Activated T-cell treated with anti-CD3 and anti-CD28 coated beads, Interleukin-2, amount 50 U/mL, for 4 hours (primary cell): ENCODE measurements at regions not wholly inside any gene's neighbourhood (a gene's known extent, or its start where the extent isn't known, plus 50 kb on each side); places are given as distances from the start of the nearest gene placed in this dataset.
"Not testable (repeated sequence)": the region's sequence is repeated elsewhere in the genome, so short reads cannot be mapped to it uniquely, and the experiment has no call there.

ENCODE experiments used
- ATAC-seq, 2 donors: fragments of 200-7000 bp; cut with Tn5 transposase; one replicate each; pipeline ENCODE4 v1.10.0; 2021
- DNase-seq: peaks from one replicate; pipeline ENCODE4 v3.0.0-alpha.2; 2020
- H3K27me3 Mint-ChIP-seq: one replicate; pipeline ENCODE4 v1.8.0; 2021; ENCODE audit warnings: low read depth, mixed read lengths
- H3K36me3 Mint-ChIP-seq: one replicate; pipeline ENCODE4 v1.8.0; 2022; ENCODE audit warnings: mixed read lengths; ENCODE audit not compliant: insufficient read depth
- H3K4me1 Mint-ChIP-seq: one replicate; pipeline ENCODE4 v1.8.0; 2021; ENCODE audit warnings: low read depth, mixed read lengths
- H3K4me3 Mint-ChIP-seq: one replicate; pipeline ENCODE4 v1.8.0; 2021; ENCODE audit warnings: mild to moderate bottlenecking, moderate library complexity, mixed read lengths
- H3K9me3 Mint-ChIP-seq: one replicate; pipeline ENCODE4 v1.8.0; 2021; ENCODE audit warnings: mixed read lengths

- ATAC-seq, result no peak
These were observed 330.4 kb upstream of the ESRRG start for GRCh38 chr1:217053676-217054075.

GRCh38 chr1:217052626-217053025, 329.4 kb upstream of the ESRRG start:
- H3K9me3 Mint-ChIP-seq, result peaks cover under 1% of the 10 kb centered on the region
- no peaks in the 10 kb centered on the region for H3K27me3 Mint-ChIP-seq
- no peaks in the 10 kb centered on the region for H3K36me3 Mint-ChIP-seq
- H3K4me1 Mint-ChIP-seq, result no peaks in the 10 kb centered on the region
- DNase-seq (no peak), ATAC-seq (no peak)
- H3K4me3 Mint-ChIP-seq, result no peak overlapping the region

More at GRCh38 chr1:217053676-217054075, 330.4 kb upstream of the ESRRG start:
- Mint-ChIP-seq H3K4me1 (no peaks in the 10 kb centered on the region), H3K36me3 (no peaks in the 10 kb centered on the region), H3K4me3 (no peak overlapping the region), H3K9me3 (peaks cover 3% of the 10 kb centered on the region), H3K27me3 (no peaks in the 10 kb centered on the region)
- DNase-seq, result no peak

GRCh38 chr1:217052196-217052595, 329.0 kb upstream of the ESRRG start:
- H3K36me3 Mint-ChIP-seq, result no peaks in the 10 kb centered on the region
- ATAC-seq (no peak), DNase-seq (no peak)
- H3K27me3 Mint-ChIP-seq, result no peaks in the 10 kb centered on the region
- H3K4me1 Mint-ChIP-seq, result no peaks in the 10 kb centered on the region
- H3K4me3 Mint-ChIP-seq, result no peak overlapping the region
- H3K9me3 Mint-ChIP-seq, result no peaks in the 10 kb centered on the region

GRCh38 chr1:217049721-217050120, 326.5 kb upstream of the ESRRG start:
- H3K27me3 Mint-ChIP-seq, result no peaks in the 10 kb centered on the region
- no peaks in the 10 kb centered on the region for H3K9me3 Mint-ChIP-seq
- no peak overlapping the region for H3K4me3 Mint-ChIP-seq
- DNase-seq, result no peak
- H3K36me3 Mint-ChIP-seq, result no peaks in the 10 kb centered on the region
- no peak for ATAC-seq
- H3K4me1 Mint-ChIP-seq, result no peaks in the 10 kb centered on the region

- H3K9me3 Mint-ChIP-seq, result no peaks in the 10 kb centered on the region
- no peak for ATAC-seq
- H3K36me3 Mint-ChIP-seq, result no peaks in the 10 kb centered on the region
- H3K4me3 Mint-ChIP-seq, result no peak overlapping the region
- H3K4me1 Mint-ChIP-seq, result no peaks in the 10 kb centered on the region
- H3K27me3 Mint-ChIP-seq, result no peaks in the 10 kb centered on the region
- no peak for DNase-seq
These were observed 325.9 kb upstream of the ESRRG start for GRCh38 chr1:217049081-217049480.

- Mint-ChIP-seq H3K4me3 (no peak overlapping the region), H3K9me3 (no peaks in the 10 kb centered on the region), H3K27me3 (no peaks in the 10 kb centered on the region), H3K36me3 (no peaks in the 10 kb centered on the region), H3K4me1 (no peaks in the 10 kb centered on the region)
- DNase-seq (no peak), ATAC-seq (no peak)
These were observed 325.0 kb upstream of the ESRRG start for GRCh38 chr1:217048104-217048707.

GRCh38 chr1:217040711-217041455, 317.7 kb upstream of the ESRRG start:
- H3K4me3 Mint-ChIP-seq, result no peak overlapping the region
- no peaks in the 10 kb centered on the region for H3K36me3 Mint-ChIP-seq
- no peaks in the 10 kb centered on the region for H3K4me1 Mint-ChIP-seq
- no peaks in the 10 kb centered on the region for H3K27me3 Mint-ChIP-seq
- no peak for ATAC-seq
- DNase-seq, result no peak
- peaks cover 22% of the 10 kb centered on the region for H3K9me3 Mint-ChIP-seq

- no peak overlapping the region for H3K4me3 Mint-ChIP-seq
- H3K9me3 Mint-ChIP-seq, result peaks cover 27% of the 10 kb centered on the region
- ATAC-seq, result no peak
- no peaks in the 10 kb centered on the region for H3K4me1 Mint-ChIP-seq
- H3K36me3 Mint-ChIP-seq, result no peaks in the 10 kb centered on the region
- no peak for DNase-seq
- H3K27me3 Mint-ChIP-seq, result no peaks in the 10 kb centered on the region
These were observed 316.7 kb upstream of the ESRRG start for GRCh38 chr1:217039926-217040325.

GRCh38 chr1:217039139-217039538, 315.9 kb upstream of the ESRRG start:
- not testable (repeated sequence) for H3K27me3 Mint-ChIP-seq, ATAC-seq, H3K4me1 Mint-ChIP-seq, H3K36me3 Mint-ChIP-seq, H3K4me3 Mint-ChIP-seq, DNase-seq
- H3K9me3 Mint-ChIP-seq, result peaks cover 27% of the 10 kb centered on the region

- ATAC-seq (no peak), DNase-seq (no peak)
- no peaks in the 10 kb centered on the region for H3K4me1 Mint-ChIP-seq
- H3K27me3 Mint-ChIP-seq, result no peaks in the 10 kb centered on the region
- peaks cover 27% of the 10 kb centered on the region for H3K9me3 Mint-ChIP-seq
- no peaks in the 10 kb centered on the region for H3K36me3 Mint-ChIP-seq
- no peak overlapping the region for H3K4me3 Mint-ChIP-seq
These were observed 313.5 kb upstream of the ESRRG start for GRCh38 chr1:217036757-217037156.

- H3K36me3 Mint-ChIP-seq, result no peaks in the 10 kb centered on the region
These were observed 309.6 kb upstream of the ESRRG start for GRCh38 chr1:217032715-217033367.

GRCh38 chr1:217029281-217030157, 306.3 kb upstream of the ESRRG start:
- H3K27me3 Mint-ChIP-seq, result peaks cover under 1% of the 10 kb centered on the region
- H3K9me3 Mint-ChIP-seq, result peaks cover 4% of the 10 kb centered on the region
- H3K4me1 Mint-ChIP-seq, result no peaks in the 10 kb centered on the region
- ATAC-seq, result no peak
- DNase-seq, result no peak
- H3K36me3 Mint-ChIP-seq, result no peaks in the 10 kb centered on the region
- H3K4me3 Mint-ChIP-seq, result no peak overlapping the region

More at GRCh38 chr1:217032715-217033367, 309.6 kb upstream of the ESRRG start:
- Mint-ChIP-seq H3K4me1 (no peaks in the 10 kb centered on the region), H3K4me3 (no peak overlapping the region), H3K9me3 (peaks cover 13% of the 10 kb centered on the region), H3K27me3 (no peaks in the 10 kb centered on the region)
- no peak for DNase-seq
- no peak for ATAC-seq

GRCh38 chr1:217027403-217028080, 304.3 kb upstream of the ESRRG start:
- Mint-ChIP-seq H3K9me3 (peaks cover 6% of the 10 kb centered on the region), H3K4me3 (no peak overlapping the region)

GRCh38 chr1:217026531-217026930, 303.3 kb upstream of the ESRRG start:
- DNase-seq (no peak), ATAC-seq (no peak)
- Mint-ChIP-seq H3K36me3 (no peaks in the 10 kb centered on the region), H3K4me1 (no peaks in the 10 kb centered on the region), H3K27me3 (peaks cover 2% of the 10 kb centered on the region), H3K4me3 (no peak overlapping the region), H3K9me3 (peaks cover 6% of the 10 kb centered on the region)

More at GRCh38 chr1:217027403-217028080, 304.3 kb upstream of the ESRRG start:
- Mint-ChIP-seq H3K4me1 (no peaks in the 10 kb centered on the region), H3K36me3 (no peaks in the 10 kb centered on the region), H3K27me3 (peaks cover 2% of the 10 kb centered on the region)
- DNase-seq (no peak), ATAC-seq (no peak)
